Mesendoderm (in vitro differentiated cells): ENCODE measurements at regions not wholly inside any gene's neighbourhood (a gene's known extent, or its start where the extent isn't known, plus 50 kb on each side); places are given as distances from the start of the nearest gene placed in this dataset.

Experiments
- DNase-seq: peaks from one replicate; pipeline ENCODE4 v3.0.0; 2013
- H2AK5ac ChIP-seq: 2 replicates; pipeline ENCODE4 v1.6.1; 2013; ENCODE audit warnings: low read length, inconsistent platforms
- H2BK120ac ChIP-seq: 2 replicates; pipeline ENCODE4 v1.6.1; 2013; ENCODE audit warnings: low read depth, mild to moderate bottlenecking, low read length, moderate library complexity, mixed read lengths
- H2BK15ac ChIP-seq: replicated peaks from 2 replicates; pipeline ENCODE4 v1.6.1; 2013; ENCODE audit warnings: low read depth, mild to moderate bottlenecking, moderate library complexity
- H2BK5ac ChIP-seq: 2 replicates; pipeline ENCODE4 v1.6.1; 2013; ENCODE audit warnings: low read length, inconsistent platforms
- H3K18ac ChIP-seq: 2 replicates; pipeline ENCODE4 v1.6.1; 2013; ENCODE audit warnings: mild to moderate bottlenecking, low read length, mixed read lengths
- H3K23ac ChIP-seq: one replicate; pipeline ENCODE4 v1.6.1; 2013; ENCODE audit warnings: low read length
- H3K27ac ChIP-seq: 2 replicates; pipeline ENCODE4 v1.5.1; 2013; ENCODE audit warnings: low read depth, mild to moderate bottlenecking, inconsistent platforms, low read length, moderate library complexity
- H3K27me3 ChIP-seq: 2 replicates; pipeline ENCODE4 v1.6.1; 2013; ENCODE audit warnings: low read length, control low read depth, mild to moderate bottlenecking, inconsistent platforms; ENCODE audit not compliant: insufficient read depth, poor library complexity
- H3K36me3 ChIP-seq: 2 replicates; pipeline ENCODE4 v1.6.1; 2013; ENCODE audit warnings: low read length, inconsistent platforms; ENCODE audit not compliant: control insufficient read depth, insufficient read depth
- H3K4ac ChIP-seq: one replicate; pipeline ENCODE4 v1.6.1; 2013; ENCODE audit warnings: low read depth, mild to moderate bottlenecking, low read length, moderate library complexity
- H3K4me1 ChIP-seq: 2 replicates; pipeline ENCODE4 v1.6.1; 2013; ENCODE audit warnings: low read depth, low read length, inconsistent platforms; ENCODE audit not compliant: control insufficient read depth
- H3K4me2 ChIP-seq: 2 replicates; pipeline ENCODE4 v1.6.1; 2013; ENCODE audit warnings: low read length
- H3K4me3 ChIP-seq: 2 replicates; pipeline ENCODE4 v1.5.1; 2013; ENCODE audit warnings: mild to moderate bottlenecking, low read length
- H3K56ac ChIP-seq: one replicate; pipeline ENCODE4 v1.6.1; 2013; ENCODE audit warnings: low read length
- H3K79me1 ChIP-seq: 2 replicates; pipeline ENCODE4 v1.6.1; 2013; ENCODE audit warnings: low read length, inconsistent platforms
- H3K79me2 ChIP-seq: 2 replicates; pipeline ENCODE4 v1.6.1; 2013; ENCODE audit warnings: mild to moderate bottlenecking, low read length; ENCODE audit not compliant: control insufficient read depth, insufficient read depth
- H3K9ac ChIP-seq: 2 replicates; pipeline ENCODE4 v1.6.1; 2013; ENCODE audit warnings: low read length, inconsistent platforms
- H4K5ac ChIP-seq: one replicate; pipeline ENCODE4 v1.6.1; 2013; ENCODE audit warnings: low read length
- H4K8ac ChIP-seq: one replicate; pipeline ENCODE4 v1.6.1; 2013; ENCODE audit warnings: low read depth, mild to moderate bottlenecking, control low read depth, low read length, moderate library complexity
- WGBS: extraction: QIAGEN DNeasy Blood & Tissue Kit; methylation state at CpG from one replicate; pipeline ENCODE4 v1.1.7; 2013; ENCODE audit warnings: low lambda C conversion rate, missing lambda C conversion rate; ENCODE audit not compliant: insufficient coverage; ENCODE audit errors: extremely low coverage; 5-methylcytosine and 5-hydroxymethylcytosine counted together

DNA sequence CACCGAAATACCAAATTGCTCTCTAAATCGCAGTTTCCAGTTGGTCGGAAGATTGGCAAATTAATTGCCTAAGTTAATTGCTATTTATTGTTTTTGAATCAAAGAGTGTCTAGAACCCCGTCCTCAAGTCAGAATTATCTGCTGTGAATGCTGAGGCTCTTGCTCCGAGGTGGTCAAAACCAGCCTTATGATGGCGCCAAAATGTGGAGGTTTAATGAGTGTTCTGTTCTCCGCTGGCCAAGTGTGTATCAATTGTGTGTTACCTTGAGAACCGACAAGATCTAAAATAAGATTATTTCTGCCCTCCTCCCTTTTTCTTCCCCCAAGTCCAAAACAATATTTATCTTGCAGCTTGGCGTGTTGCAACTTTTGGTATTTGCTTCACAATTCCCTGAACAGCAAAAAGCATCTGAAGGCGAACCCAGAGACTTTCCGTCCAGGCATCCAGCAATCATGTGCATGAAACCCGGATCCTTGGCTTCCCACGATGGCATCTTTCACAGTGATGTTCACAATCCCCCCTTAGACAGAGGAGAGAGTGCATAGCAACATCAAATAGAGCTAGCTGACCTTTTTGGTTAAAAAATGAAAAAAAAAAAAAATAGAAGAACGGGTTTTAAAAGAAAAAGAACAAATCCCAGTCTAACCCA lies 323.0 kb downstream of the MYCN start:
- Histone ChIP-seq H3K79me1 (no peaks in the 10 kb centered on the region), H3K9ac (no peak overlapping the region), H3K27ac (no peak overlapping the region), H3K56ac (no peak overlapping the region), H3K4ac (no peak overlapping the region), H3K4me3 (no peak overlapping the region), H3K27me3 (no peaks in the 10 kb centered on the region), H3K4me2 (no peak overlapping the region), H3K79me2 (no peaks in the 10 kb centered on the region), H4K8ac (no peak overlapping the region), H2AK5ac (no peak overlapping the region), H2BK120ac (no peak overlapping the region), H2BK5ac (no peak overlapping the region), H3K23ac (no peak overlapping the region), H2BK15ac (no peak overlapping the region), H3K4me1 (no peaks in the 10 kb centered on the region), H4K5ac (no peak overlapping the region), H3K18ac (no peak overlapping the region), H3K36me3 (no peaks in the 10 kb centered on the region)
- no peak for DNase-seq
- no CpG with 5 or more reads among the region's 14 CpGs for WGBS

DNA sequence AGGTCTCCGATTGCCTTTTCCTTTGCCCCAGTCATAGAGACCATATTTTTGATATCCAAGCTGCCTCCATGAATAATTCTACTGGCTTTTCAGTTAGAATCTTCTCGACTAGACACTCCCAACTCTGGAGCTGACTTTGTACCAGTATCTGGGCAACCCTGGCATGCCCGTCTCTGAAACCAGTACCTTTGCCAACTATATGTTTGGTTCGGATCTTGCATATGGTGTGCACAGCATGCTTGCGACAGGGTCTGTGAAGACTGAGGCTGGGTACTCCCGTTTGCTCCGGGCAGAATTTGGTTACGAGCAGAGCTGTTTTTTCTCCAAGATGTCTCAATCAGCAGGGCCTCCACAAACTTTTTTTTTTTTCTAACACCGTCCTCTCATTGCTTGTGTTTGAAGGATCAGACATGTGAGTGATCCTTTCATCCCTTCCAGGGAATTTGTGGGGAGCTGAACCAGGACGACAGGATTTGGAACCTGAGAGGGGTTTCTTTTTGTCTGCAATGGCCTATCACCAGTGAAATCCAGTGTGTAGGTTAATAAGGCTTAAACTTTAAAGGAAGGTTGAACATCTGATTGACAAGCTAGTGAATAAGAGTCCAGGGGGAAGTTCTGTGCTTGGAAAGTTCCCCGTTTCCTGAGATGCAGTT lies 322.3 kb downstream of the MYCN start:
- H2BK120ac ChIP-seq = no peak overlapping the region
- H3K36me3 ChIP-seq = no peaks in the 10 kb centered on the region
- no peak overlapping the region for H2BK15ac ChIP-seq
- no peak overlapping the region for H4K8ac ChIP-seq
- no peaks in the 10 kb centered on the region for H3K4me1 ChIP-seq
- no peaks in the 10 kb centered on the region for H3K79me2 ChIP-seq
- H3K9ac ChIP-seq = no peak overlapping the region
- H3K4me2 ChIP-seq = no peak overlapping the region
- H3K18ac ChIP-seq = no peak overlapping the region
- H4K5ac ChIP-seq = no peak overlapping the region
- DNase-seq = no peak
- H3K27me3 ChIP-seq = no peaks in the 10 kb centered on the region
- H3K56ac ChIP-seq = no peak overlapping the region
- H3K79me1 ChIP-seq = no peaks in the 10 kb centered on the region
- H2BK5ac ChIP-seq = no peak overlapping the region
- H3K27ac ChIP-seq = no peak overlapping the region
- WGBS = no CpG with 5 or more reads among the region's 11 CpGs
- H2AK5ac ChIP-seq = no peak overlapping the region
- H3K4me3 ChIP-seq = no peak overlapping the region
- H3K23ac ChIP-seq = no peak overlapping the region
- no peak overlapping the region for H3K4ac ChIP-seq

DNA sequence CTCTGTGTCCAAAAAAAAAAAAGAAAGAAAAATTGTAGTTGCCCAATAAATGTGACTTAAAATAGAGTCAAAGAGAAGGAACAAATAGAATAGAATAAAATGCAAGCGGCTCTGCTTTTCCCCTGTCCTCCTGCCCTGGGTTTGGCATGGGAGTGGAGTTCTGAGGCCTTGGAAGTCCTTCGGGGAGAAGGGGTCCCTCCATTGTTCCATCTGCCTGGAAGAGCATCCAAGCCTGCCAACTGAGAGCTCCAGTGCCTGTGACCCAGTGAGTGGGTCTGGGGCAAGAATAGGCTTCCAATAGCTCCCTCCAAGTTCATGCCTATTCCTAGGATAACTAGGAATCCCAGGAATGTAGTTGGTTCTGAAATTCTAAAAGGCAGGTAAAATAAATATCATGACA lies 321.4 kb downstream of the MYCN start:
- Histone ChIP-seq H3K23ac (no peak overlapping the region), H3K4me3 (no peak overlapping the region), H4K8ac (no peak overlapping the region), H2AK5ac (no peak overlapping the region), H2BK15ac (no peak overlapping the region), H2BK5ac (no peak overlapping the region), H3K4me1 (no peaks in the 10 kb centered on the region), H3K4me2 (no peak overlapping the region), H4K5ac (no peak overlapping the region), H3K27ac (no peak overlapping the region), H3K27me3 (no peaks in the 10 kb centered on the region), H3K4ac (no peak overlapping the region), H3K18ac (no peak overlapping the region), H3K36me3 (no peaks in the 10 kb centered on the region), H3K79me1 (no peaks in the 10 kb centered on the region), H3K9ac (no peak overlapping the region), H3K79me2 (no peaks in the 10 kb centered on the region), H2BK120ac (no peak overlapping the region), H3K56ac (no peak overlapping the region)
- WGBS = no CpG with 5 or more reads among the region's 2 CpGs
- DNase-seq = no peak

DNA sequence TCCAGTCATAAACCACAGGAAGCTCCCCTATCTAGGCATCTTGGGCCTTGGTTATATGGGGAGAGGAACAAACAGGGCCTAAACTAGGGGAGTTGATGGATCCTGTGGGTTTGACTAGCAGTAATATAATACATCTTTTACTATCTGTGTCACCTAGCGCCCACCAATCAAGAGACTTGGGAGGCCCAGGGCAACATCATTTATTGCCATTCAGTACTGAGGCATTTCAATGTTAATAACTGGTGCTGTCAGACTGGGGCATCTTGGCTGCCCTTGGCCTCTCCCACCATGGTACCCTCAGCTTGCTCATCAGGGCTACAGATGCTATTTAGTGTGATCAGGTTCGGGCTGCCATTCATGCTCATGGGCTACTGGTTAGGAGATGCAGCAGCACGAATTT lies 320.7 kb downstream of the MYCN start:
- no peaks in the 10 kb centered on the region for H3K79me2 ChIP-seq
- no peak overlapping the region for H2BK5ac ChIP-seq
- H2BK15ac ChIP-seq = no peak overlapping the region
- H3K36me3 ChIP-seq = no peaks in the 10 kb centered on the region
- no peak overlapping the region for H4K5ac ChIP-seq
- no peak overlapping the region for H4K8ac ChIP-seq
- no peak overlapping the region for H3K23ac ChIP-seq
- H2AK5ac ChIP-seq = no peak overlapping the region
- H3K9ac ChIP-seq = no peak overlapping the region
- H3K4me3 ChIP-seq = no peak overlapping the region
- DNase-seq = no peak
- no peak overlapping the region for H3K4ac ChIP-seq
- no CpG with 5 or more reads among the region's 3 CpGs for WGBS
- H3K18ac ChIP-seq = no peak overlapping the region
- H2BK120ac ChIP-seq = no peak overlapping the region
- H3K4me1 ChIP-seq = no peaks in the 10 kb centered on the region
- H3K4me2 ChIP-seq = no peak overlapping the region
- no peak overlapping the region for H3K56ac ChIP-seq
- no peak overlapping the region for H3K27ac ChIP-seq
- no peaks in the 10 kb centered on the region for H3K27me3 ChIP-seq
- no peaks in the 10 kb centered on the region for H3K79me1 ChIP-seq

DNA sequence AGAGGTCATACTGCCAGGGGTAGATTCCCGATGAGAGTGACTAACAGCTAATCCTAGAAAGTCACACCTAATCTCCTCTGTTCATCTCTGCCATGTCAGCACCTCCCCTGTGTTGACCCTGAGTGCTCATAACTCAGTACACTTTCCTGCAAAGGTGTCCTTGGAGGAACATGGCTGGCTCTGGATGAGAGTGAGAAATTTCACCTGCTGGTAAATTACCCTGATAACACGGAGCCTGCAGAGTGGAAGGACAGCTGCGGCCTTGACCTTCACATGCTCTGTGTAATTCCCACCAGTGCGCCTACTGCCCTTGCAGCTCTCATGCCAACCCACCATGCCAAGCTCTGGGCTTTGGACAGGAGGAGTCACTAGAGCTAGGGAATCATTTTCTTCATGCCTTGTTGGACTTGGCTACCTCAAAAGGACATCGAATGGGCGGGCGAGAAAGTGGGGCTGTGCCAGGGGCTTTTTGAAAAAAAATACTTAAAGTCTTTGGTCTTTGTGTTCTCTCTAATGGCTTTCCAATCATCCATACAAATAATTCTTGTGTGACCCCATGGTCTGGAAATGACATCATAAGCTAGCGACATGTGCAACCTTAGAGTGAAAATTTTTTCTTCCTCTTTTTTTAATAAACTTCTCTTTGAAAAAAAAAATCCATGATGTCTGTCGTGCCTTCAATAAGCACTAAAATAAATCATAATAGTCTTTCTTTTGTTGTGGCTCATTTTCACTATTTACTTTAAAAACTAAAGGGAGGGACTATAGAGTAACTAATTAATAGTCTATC lies 319.9 kb downstream of the MYCN start:
- H3K27me3 ChIP-seq = no peaks in the 10 kb centered on the region
- no peaks in the 10 kb centered on the region for H3K79me1 ChIP-seq
- H4K5ac ChIP-seq = no peak overlapping the region
- H3K18ac ChIP-seq = no peak overlapping the region
- H3K4me1 ChIP-seq = no peaks in the 10 kb centered on the region
- H2BK120ac ChIP-seq = no peak overlapping the region
- H3K79me2 ChIP-seq = no peaks in the 10 kb centered on the region
- H3K36me3 ChIP-seq = no peaks in the 10 kb centered on the region
- no peak overlapping the region for H3K4me2 ChIP-seq
- H4K8ac ChIP-seq = no peak overlapping the region
- H2AK5ac ChIP-seq = no peak overlapping the region
- no peak overlapping the region for H3K23ac ChIP-seq
- no peak overlapping the region for H3K4ac ChIP-seq
- no peak overlapping the region for H2BK15ac ChIP-seq
- H2BK5ac ChIP-seq = no peak overlapping the region
- DNase-seq = no peak
- no CpG with 5 or more reads among the region's 9 CpGs for WGBS
- H3K56ac ChIP-seq = no peak overlapping the region
- H3K4me3 ChIP-seq = no peak overlapping the region
- H3K9ac ChIP-seq = no peak overlapping the region
- no peak overlapping the region for H3K27ac ChIP-seq
